22Rv1 (cell line): ENCODE measurements at regions not wholly inside any gene's neighbourhood (a gene's known extent, or its start where the extent isn't known, plus 50 kb on each side); places are given as distances from the start of the nearest gene placed in this dataset.

Source experiments
- CTCF ChIP-seq: fragments of 450-650 bp; IDR thresholded peaks from 2 replicates; pipeline ENCODE4 v1.5.1; 2017; ENCODE audit warnings: mild to moderate bottlenecking
- ZFX ChIP-seq: fragments of 450-650 bp; IDR thresholded peaks from 2 replicates; pipeline ENCODE4 v1.6.1; 2017; ENCODE audit warnings: antibody characterized with exemption, borderline replicate concordance

GRCh38 chr15:29997499-29997898, 85.3 kb upstream of the GOLGA8J start:
- TF ChIP-seq CTCF, result no peak
- no peak for TF ChIP-seq ZFX
